ENCODE measurements at regions not wholly inside any gene's neighbourhood (a gene's known extent, or its start where the extent isn't known, plus 50 kb on each side); places are given as distances from the start of the nearest gene placed in this dataset.

GRCh38 chr7:41501466-41501865 is 201.4 kb downstream of the INHBA start:
- Histone ChIP-seq H4K20me1 (ENCODE audit: low read depth) (no peaks in the 10 kb centered on the region), H3K36me3 (no peaks in the 10 kb centered on the region), H3K4me2 (no peak overlapping the region), H3K4me1 (no peaks in the 10 kb centered on the region), H3K4me3 (no peak overlapping the region), H3K79me2 (ENCODE audit: low read depth) (no peaks in the 10 kb centered on the region), H2AFZ (replicated peaks) (no peak overlapping the region), H3K27me3 (no peaks in the 10 kb centered on the region), H3F3A (ENCODE audit: low read depth) (no peaks in the 10 kb centered on the region), H3K27ac (no peak overlapping the region), H3K9ac (no peak overlapping the region), H3K9me3 (ENCODE audit: low read depth) (no peaks in the 10 kb centered on the region)
- no peak overlapping the region for H3K27ac Mint-ChIP-seq
- H3K4me3 Mint-ChIP-seq, result no peak overlapping the region
- H3K4me1 Mint-ChIP-seq, result no peaks in the 10 kb centered on the region
- H3K9me3 Mint-ChIP-seq, result no peaks in the 10 kb centered on the region
- H3K36me3 Mint-ChIP-seq, result no peaks in the 10 kb centered on the region
- TF ChIP-seq CTCF (IDR thresholded peaks at IDR 0.05) (no peak), EZH2phosphoT487 (IDR thresholded peaks at IDR 0.05) (no peak), EZH2 (IDR thresholded peaks at IDR 0.05) (no peak)
- peaks cover 3% of the 10 kb centered on the region for H3K27me3 Mint-ChIP-seq (ENCODE audit: insufficient read depth, low read depth)
- DNase-seq (ENCODE audit: low spot score), result no peak

- Histone ChIP-seq H3K27ac (no peak overlapping the region), H4K20me1 (ENCODE audit: low read depth) (no peaks in the 10 kb centered on the region), H3K36me3 (no peaks in the 10 kb centered on the region), H3K27me3 (no peaks in the 10 kb centered on the region), H3K9me3 (ENCODE audit: low read depth) (no peaks in the 10 kb centered on the region), H3K9ac (no peak overlapping the region), H3K79me2 (ENCODE audit: low read depth) (no peaks in the 10 kb centered on the region), H3K4me1 (no peaks in the 10 kb centered on the region), H3K4me3 (no peak overlapping the region), H3F3A (ENCODE audit: low read depth) (no peaks in the 10 kb centered on the region), H3K4me2 (no peak overlapping the region), H2AFZ (replicated peaks) (no peak overlapping the region)
- no peaks in the 10 kb centered on the region for H3K4me1 Mint-ChIP-seq
- no peak overlapping the region for H3K4me3 Mint-ChIP-seq
- H3K36me3 Mint-ChIP-seq, result no peaks in the 10 kb centered on the region
- no peak for DNase-seq (ENCODE audit: low spot score)
- no peak overlapping the region for H3K27ac Mint-ChIP-seq
- H3K27me3 Mint-ChIP-seq (ENCODE audit: insufficient read depth, low read depth), result peaks cover 3% of the 10 kb centered on the region
- H3K9me3 Mint-ChIP-seq, result no peaks in the 10 kb centered on the region
- no peak for TF ChIP-seq EZH2 (IDR thresholded peaks at IDR 0.05)
- TF ChIP-seq CTCF (IDR thresholded peaks at IDR 0.05), result no peak
- TF ChIP-seq EZH2phosphoT487 (IDR thresholded peaks at IDR 0.05), result no peak
Measured at GRCh38 chr7:41501006-41501405, 201.9 kb downstream of the INHBA start.

GRCh38 chr7:41492603-41493002 is 210.3 kb downstream of the INHBA start:
- H4K20me1 ChIP-seq (ENCODE audit: low read depth), result no peaks in the 10 kb centered on the region
- no peaks in the 10 kb centered on the region for H3K27me3 ChIP-seq
- no peak for TF ChIP-seq CTCF (IDR thresholded peaks at IDR 0.05)
- TF ChIP-seq EZH2 (IDR thresholded peaks at IDR 0.05), result no peak
- H3K9me3 ChIP-seq (ENCODE audit: low read depth), result no peaks in the 10 kb centered on the region
- no peaks in the 10 kb centered on the region for H3F3A ChIP-seq (ENCODE audit: low read depth)
- H3K4me1 ChIP-seq, result no peaks in the 10 kb centered on the region
- no peak for DNase-seq (ENCODE audit: low spot score)
- Mint-ChIP-seq H3K4me3 (no peak overlapping the region), H3K4me1 (no peaks in the 10 kb centered on the region), H3K9me3 (no peaks in the 10 kb centered on the region), H3K27me3 (ENCODE audit: insufficient read depth, low read depth) (no peaks in the 10 kb centered on the region), H3K36me3 (no peaks in the 10 kb centered on the region), H3K27ac (no peak overlapping the region)
- no peaks in the 10 kb centered on the region for H3K79me2 ChIP-seq (ENCODE audit: low read depth)
- no peak overlapping the region for H2AFZ ChIP-seq (replicated peaks)
- H3K9ac ChIP-seq, result no peak overlapping the region
- H3K4me2 ChIP-seq, result no peak overlapping the region
- no peak overlapping the region for H3K4me3 ChIP-seq
- H3K36me3 ChIP-seq, result no peaks in the 10 kb centered on the region
- no peak overlapping the region for H3K27ac ChIP-seq

Measured in neural progenitor cell (in vitro differentiated cells).